ENCODE measurements at regions not wholly inside any gene's neighbourhood (a gene's known extent, or its start where the extent isn't known, plus 50 kb on each side); places are given as distances from the start of the nearest gene placed in this dataset.
A peak's percentile ranks its signal among the peaks of the same experiment; 100 is the strongest.

- DNase-seq (ENCODE audit: low read depth in 2 of 2): no peak
Observed at GRCh38 chr19:33947265-33947964, 150.7 kb downstream of the KCTD15 start.

GRCh38 chr19:33948651-33949335 is 152.1 kb downstream of the KCTD15 start:
- DNase-seq (ENCODE audit: low read depth in 2 of 2): no peak

- DNase-seq (ENCODE audit: low read depth in 2 of 2): peak in 1 of 2 experiments; percentile 1
Observed at GRCh38 chr19:33950091-33950750, 153.6 kb downstream of the KCTD15 start.

- DNase-seq (ENCODE audit: low read depth in 2 of 2): no peak
Observed at GRCh38 chr19:33953023-33953422, 156.4 kb downstream of the KCTD15 start.

GRCh38 chr19:33953592-33953991 is 156.9 kb downstream of the KCTD15 start:
- DNase-seq (ENCODE audit: low read depth in 2 of 2): no peak

GRCh38 chr19:33954686-33955085 is 158.0 kb downstream of the KCTD15 start:
- DNase-seq (ENCODE audit: low read depth in 2 of 2): no peak

GRCh38 chr19:33956941-33957340 is 160.3 kb downstream of the KCTD15 start:
- no peak for DNase-seq (ENCODE audit: low read depth in 2 of 2)

- no peak for DNase-seq (ENCODE audit: low read depth in 2 of 2)
Observed at GRCh38 chr19:33957804-33958203, 161.1 kb downstream of the KCTD15 start.

- no peak for DNase-seq (ENCODE audit: low read depth in 2 of 2)
Observed at GRCh38 chr19:33960566-33960965, 163.9 kb downstream of the KCTD15 start.

GRCh38 chr19:33962161-33962560 is 165.5 kb downstream of the KCTD15 start:
- DNase-seq (ENCODE audit: low read depth in 2 of 2): no peak

- DNase-seq (ENCODE audit: low read depth in 2 of 2): no peak
Observed at GRCh38 chr19:33963514-33963913, 166.8 kb downstream of the KCTD15 start.

- no peak for DNase-seq (ENCODE audit: low read depth in 2 of 2)
Observed at GRCh38 chr19:33971073-33971472, 174.4 kb downstream of the KCTD15 start.

- no peak for DNase-seq (ENCODE audit: low read depth in 2 of 2)
Observed at GRCh38 chr19:33977756-33978685, 181.4 kb downstream of the KCTD15 start.

- no peak for DNase-seq (ENCODE audit: low read depth in 2 of 2)
Observed at GRCh38 chr19:33982706-33983105, 186.0 kb downstream of the KCTD15 start.

GRCh38 chr19:33988601-33989000 is 183.7 kb upstream of the LSM14A start:
- no peak for DNase-seq (ENCODE audit: low read depth in 2 of 2)

- no peak for DNase-seq (ENCODE audit: low read depth in 2 of 2)
Observed at GRCh38 chr19:33997690-33998089, 174.6 kb upstream of the LSM14A start.

GRCh38 chr19:33998302-33998701 is 174.0 kb upstream of the LSM14A start:
- no peak for DNase-seq (ENCODE audit: low read depth in 2 of 2)

- DNase-seq (ENCODE audit: low read depth in 2 of 2): no peak
Observed at GRCh38 chr19:33998739-33999345, 173.5 kb upstream of the LSM14A start.

GRCh38 chr19:34017024-34017423 is 155.3 kb upstream of the LSM14A start:
- DNase-seq (ENCODE audit: low read depth in 2 of 2): no peak

GRCh38 chr19:34017601-34018000 is 154.7 kb upstream of the LSM14A start:
- no peak for DNase-seq (ENCODE audit: low read depth in 2 of 2)

GRCh38 chr19:34018546-34018945 is 153.8 kb upstream of the LSM14A start:
- no peak for DNase-seq (ENCODE audit: low read depth in 2 of 2)
